Caco-2 (cell line): ENCODE measurements at regions not wholly inside any gene's neighbourhood (a gene's known extent, or its start where the extent isn't known, plus 50 kb on each side); places are given as distances from the start of the nearest gene placed in this dataset.
A peak's percentile ranks its signal among the peaks of the same experiment; 100 is the strongest.

Experiments used
- BruUV-seq: library from RNA; stranded (reverse); fragments of 400-500 nt; replicated peaks from 2 replicates; lab custom pipeline; 2021; lab: Mats Ljungman, UMichigan
- CTCF ChIA-PET: fragments of 300-600 bp; sonication (Branson Sonifier 250); formaldehyde crosslinking; loops from one replicate; lab custom pipeline; 2022; ENCODE audit warnings: antibody characterized with exemption; lab: Charles Lee
- POLR2A ChIA-PET: fragments of 300-600 bp; sonication (Branson Sonifier 250); formaldehyde crosslinking; loops from one replicate; lab custom pipeline; 2022; ENCODE audit warnings: antibody characterized with exemption; lab: Charles Lee
- DNase-seq, 2 experiments: peaks; one replicate each; pipeline versions ENCODE4 v3.0.0 to v3.0.0-alpha.2; 2020 to 2022
- H3K27me3 ChIP-seq: replicated peaks from 2 replicates; pipeline ENCODE4 v1.6.0; 2011; ENCODE audit warnings: low read length; ENCODE audit not compliant: control insufficient read depth, insufficient read depth
- H3K36me3 ChIP-seq: 2 replicates; pipeline ENCODE4 v1.5.1; 2011; ENCODE audit warnings: low read length; ENCODE audit not compliant: control insufficient read depth, insufficient read depth
- H3K4me1 ChIP-seq: fragments of 250-450 bp; sonication (Bioruptor Pico); 2 replicates; pipeline ENCODE4 v1.5.1; 2020; ENCODE audit warnings: mild to moderate bottlenecking
- H3K4me3 ChIP-seq: 2 replicates; pipeline ENCODE4 v1.5.1; 2011; ENCODE audit warnings: low read depth, mild to moderate bottlenecking, control low read depth, low read length
- H3K9me3 ChIP-seq: fragments of 250-450 bp; sonication (Bioruptor Pico); 2 replicates; pipeline ENCODE4 v1.5.1; 2020; ENCODE audit warnings: mild to moderate bottlenecking, moderate library complexity
- H3K27ac Mint-ChIP-seq: one replicate; pipeline ENCODE4 v1.8.0; 2022; ENCODE audit warnings: mixed read lengths; ENCODE audit not compliant: unreplicated experiment
- H3K27me3 Mint-ChIP-seq: one replicate; pipeline ENCODE4 v1.8.0; 2022; ENCODE audit warnings: mixed read lengths; ENCODE audit not compliant: insufficient read depth, unreplicated experiment
- H3K36me3 Mint-ChIP-seq: one replicate; pipeline ENCODE4 v1.8.0; 2022; ENCODE audit warnings: mild to moderate bottlenecking, mixed read lengths; ENCODE audit not compliant: insufficient read depth, unreplicated experiment
- H3K4me1 Mint-ChIP-seq: one replicate; pipeline ENCODE4 v1.8.0; 2022; ENCODE audit warnings: low read depth, mixed read lengths; ENCODE audit not compliant: unreplicated experiment
- H3K4me3 Mint-ChIP-seq: one replicate; pipeline ENCODE4 v1.8.0; 2022; ENCODE audit warnings: mild to moderate bottlenecking, moderate library complexity, mixed read lengths; ENCODE audit not compliant: unreplicated experiment
- H3K9me3 Mint-ChIP-seq: one replicate; pipeline ENCODE4 v1.8.0; 2022; ENCODE audit warnings: mixed read lengths; ENCODE audit not compliant: unreplicated experiment
- intact Hi-C: fragments of 100-400 bp; cut with micrococcal nuclease; formaldehyde crosslinking; loops from one replicate; pipeline ENCODE4 v1.10.0; 2022; ENCODE audit not compliant: unreplicated experiment
- TF ChIP-seq, protein P1 (sequence below), 2 experiments: fragments of 200-600 bp in 1 of 2; IDR thresholded peaks; 1 replicate in 1 of 2; 2 replicates in 1 of 2; pipeline versions ENCODE4 v1.5.1 to v1.8.0; 2011 to 2022; ENCODE audit warnings: antibody characterized with exemption in 1 of 2, control low read depth in 1 of 2, inconsistent platforms in 1 of 2, low read depth in 1 of 2, low read length in 1 of 2, mild to moderate bottlenecking in 1 of 2, moderate library complexity in 1 of 2; ENCODE audit not compliant: insufficient read depth in 1 of 2, severe bottlenecking in 1 of 2, unreplicated experiment in 1 of 2

DNA sequence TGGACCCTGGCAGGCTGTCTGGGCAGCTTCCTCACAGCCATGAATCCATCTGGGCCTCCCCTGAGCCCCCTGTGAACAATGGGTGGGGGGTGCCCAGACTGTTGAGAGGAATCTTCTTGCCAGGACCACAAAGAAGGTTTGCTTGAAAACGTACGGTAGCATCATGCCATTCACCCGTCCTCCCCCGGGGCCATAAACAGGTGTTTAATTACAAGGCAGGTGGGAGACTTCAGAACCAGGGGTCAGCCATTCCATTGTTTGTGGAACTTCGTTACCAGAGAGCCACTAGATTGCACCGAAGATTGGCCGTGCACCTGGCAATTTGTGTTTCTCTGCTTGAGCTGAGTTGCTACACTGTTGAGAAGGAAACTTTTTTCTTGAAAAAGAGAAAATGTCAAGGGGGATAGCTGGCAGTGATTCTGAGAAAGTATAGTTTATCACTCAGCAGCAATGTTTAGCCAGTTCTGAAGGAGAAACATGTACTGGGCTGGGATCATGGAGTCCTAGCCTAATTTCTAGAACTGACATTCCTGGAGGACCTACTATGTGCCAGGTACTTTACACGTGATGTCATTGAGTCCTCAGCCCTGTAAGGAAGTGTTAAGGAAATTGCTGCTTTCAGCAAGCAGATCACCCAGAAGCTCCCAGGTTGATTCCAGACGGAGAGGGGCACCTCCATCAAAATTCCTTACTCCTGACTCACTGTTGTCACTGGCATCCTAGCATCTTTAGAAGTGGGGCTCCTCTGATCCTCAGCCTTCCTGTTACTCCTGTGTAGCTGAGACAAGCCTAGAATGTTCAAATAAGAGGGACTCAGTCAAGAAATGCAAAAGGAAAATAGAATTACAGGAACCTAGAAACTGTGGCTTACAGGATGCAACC is 103.8 kb upstream of the UBE2E1 start:
- Mint-ChIP-seq H3K36me3 (no peaks in the 10 kb centered on the region), H3K27me3 (no peaks in the 10 kb centered on the region), H3K27ac (no peak overlapping the region), H3K4me1 (peaks cover 9% of the 10 kb centered on the region), H3K4me3 (no peak overlapping the region), H3K9me3 (no peaks in the 10 kb centered on the region)
- Histone ChIP-seq H3K36me3 (no peaks in the 10 kb centered on the region), H3K27me3 (no peaks in the 10 kb centered on the region), H3K4me3 (no peak overlapping the region), H3K9me3 (no peaks in the 10 kb centered on the region), H3K4me1 (peaks cover 7% of the 10 kb centered on the region; the same call in 1 of the 2 replicates)
- no TSS peak for BruUV-seq
- intact Hi-C loops, result no loop called here
- DNase-seq, result peak in 1 of 2 experiments; percentile 22
- TF ChIP-seq, protein P1, sequence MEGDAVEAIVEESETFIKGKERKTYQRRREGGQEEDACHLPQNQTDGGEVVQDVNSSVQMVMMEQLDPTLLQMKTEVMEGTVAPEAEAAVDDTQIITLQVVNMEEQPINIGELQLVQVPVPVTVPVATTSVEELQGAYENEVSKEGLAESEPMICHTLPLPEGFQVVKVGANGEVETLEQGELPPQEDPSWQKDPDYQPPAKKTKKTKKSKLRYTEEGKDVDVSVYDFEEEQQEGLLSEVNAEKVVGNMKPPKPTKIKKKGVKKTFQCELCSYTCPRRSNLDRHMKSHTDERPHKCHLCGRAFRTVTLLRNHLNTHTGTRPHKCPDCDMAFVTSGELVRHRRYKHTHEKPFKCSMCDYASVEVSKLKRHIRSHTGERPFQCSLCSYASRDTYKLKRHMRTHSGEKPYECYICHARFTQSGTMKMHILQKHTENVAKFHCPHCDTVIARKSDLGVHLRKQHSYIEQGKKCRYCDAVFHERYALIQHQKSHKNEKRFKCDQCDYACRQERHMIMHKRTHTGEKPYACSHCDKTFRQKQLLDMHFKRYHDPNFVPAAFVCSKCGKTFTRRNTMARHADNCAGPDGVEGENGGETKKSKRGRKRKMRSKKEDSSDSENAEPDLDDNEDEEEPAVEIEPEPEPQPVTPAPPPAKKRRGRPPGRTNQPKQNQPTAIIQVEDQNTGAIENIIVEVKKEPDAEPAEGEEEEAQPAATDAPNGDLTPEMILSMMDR (IDR thresholded peaks at IDR 0.05; ENCODE audit: insufficient read depth in 1 of 2, low read depth in 1 of 2, low read length in 1 of 2, severe bottlenecking in 1 of 2, unreplicated experiment in 1 of 2), result no peak
- POLR2A ChIA-PET, result no interaction called here
- CTCF ChIA-PET, result no interaction called here

DNA sequence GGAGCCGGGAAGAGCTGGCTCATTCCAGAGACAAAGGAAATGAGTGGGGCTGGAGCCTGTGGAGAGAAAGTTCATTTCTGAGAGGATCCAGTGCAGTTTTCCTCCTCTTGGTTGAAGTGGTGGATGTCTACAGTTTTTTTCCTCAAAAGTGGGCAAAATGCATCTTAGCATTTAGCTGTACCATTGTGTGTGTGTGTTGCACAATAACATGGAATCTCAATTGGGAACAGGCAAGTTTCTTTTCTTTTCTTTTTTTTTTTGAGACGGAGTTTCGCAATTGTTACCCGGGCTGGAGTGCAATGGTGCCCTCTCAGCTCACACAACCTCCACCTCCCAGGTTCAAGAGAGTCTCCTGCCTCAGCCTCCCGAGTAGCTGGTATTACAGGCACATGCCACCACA is 101.5 kb upstream of the UBE2E1 start:
- no peak overlapping the region for H3K4me3 Mint-ChIP-seq
- no peak overlapping the region for H3K27ac Mint-ChIP-seq
- DNase-seq, result no peak
- H3K4me3 ChIP-seq, result no peak overlapping the region
- no TSS peak for BruUV-seq
- H3K4me1 Mint-ChIP-seq, result peaks cover 9% of the 10 kb centered on the region
- H3K9me3 ChIP-seq, result no peaks in the 10 kb centered on the region
- ChIA-PET POLR2A (no interaction called here), CTCF (interaction anchor here (0.5 kb wide), 1 partner anchor 759 kb away, joined by 3 read pairs; no protein-coding TSS in a partner anchor)
- H3K36me3 ChIP-seq, result no peaks in the 10 kb centered on the region
- H3K27me3 ChIP-seq, result no peaks in the 10 kb centered on the region
- TF ChIP-seq, protein P1 (IDR thresholded peaks at IDR 0.05; ENCODE audit: insufficient read depth in 1 of 2, low read depth in 1 of 2, low read length in 1 of 2, severe bottlenecking in 1 of 2, unreplicated experiment in 1 of 2), result no peak
- intact Hi-C loops, result no loop called here
- H3K9me3 Mint-ChIP-seq, result no peaks in the 10 kb centered on the region
- peaks cover 7% of the 10 kb centered on the region; the same call in 1 of the 2 replicates for H3K4me1 ChIP-seq
- H3K36me3 Mint-ChIP-seq, result no peaks in the 10 kb centered on the region
- H3K27me3 Mint-ChIP-seq, result no peaks in the 10 kb centered on the region

DNA sequence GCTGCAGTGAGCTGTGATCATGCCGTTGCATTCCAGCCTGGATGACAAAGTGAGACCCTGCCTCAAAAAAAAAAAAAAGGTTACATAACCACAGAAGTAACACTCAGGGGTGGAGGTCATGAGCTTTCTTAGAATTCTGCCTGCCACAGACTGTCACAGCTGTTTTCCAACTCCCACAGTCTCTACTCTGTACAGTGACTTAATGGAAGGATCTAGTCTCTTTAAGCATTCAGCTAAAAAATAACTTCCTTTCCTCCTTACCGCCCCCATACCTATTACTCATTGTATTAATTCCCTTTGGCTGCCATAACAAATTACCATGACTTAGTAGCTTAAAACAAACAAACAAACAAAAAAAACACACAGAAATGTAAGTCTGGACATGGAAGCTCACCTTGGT is 99.6 kb upstream of the UBE2E1 start:
- no peaks in the 10 kb centered on the region for H3K27me3 Mint-ChIP-seq
- H3K36me3 Mint-ChIP-seq, result no peaks in the 10 kb centered on the region
- Histone ChIP-seq H3K4me1 (peaks cover 7% of the 10 kb centered on the region; the same call in 1 of the 2 replicates), H3K36me3 (no peaks in the 10 kb centered on the region), H3K9me3 (no peaks in the 10 kb centered on the region), H3K4me3 (no peak overlapping the region), H3K27me3 (no peaks in the 10 kb centered on the region)
- ChIA-PET CTCF (interaction anchor here (0.9 kb wide), 1 partner anchor 95 kb away, joined by 3 read pairs; no protein-coding TSS in a partner anchor), POLR2A (no interaction called here)
- intact Hi-C loops, result no loop called here
- no peak for DNase-seq
- H3K4me3 Mint-ChIP-seq, result no peak overlapping the region
- BruUV-seq, result no TSS peak
- H3K27ac Mint-ChIP-seq, result no peak overlapping the region
- H3K9me3 Mint-ChIP-seq, result no peaks in the 10 kb centered on the region
- TF ChIP-seq, protein P1 (IDR thresholded peaks at IDR 0.05; ENCODE audit: insufficient read depth in 1 of 2, low read depth in 1 of 2, low read length in 1 of 2, severe bottlenecking in 1 of 2, unreplicated experiment in 1 of 2), result no peak
- peaks cover 9% of the 10 kb centered on the region for H3K4me1 Mint-ChIP-seq
